ENCODE measurements at regions not wholly inside any gene's neighbourhood (a gene's known extent, or its start where the extent isn't known, plus 50 kb on each side); places are given as distances from the start of the nearest gene placed in this dataset.
A peak's percentile ranks its signal among the peaks of the same experiment; 100 is the strongest.

DNA sequence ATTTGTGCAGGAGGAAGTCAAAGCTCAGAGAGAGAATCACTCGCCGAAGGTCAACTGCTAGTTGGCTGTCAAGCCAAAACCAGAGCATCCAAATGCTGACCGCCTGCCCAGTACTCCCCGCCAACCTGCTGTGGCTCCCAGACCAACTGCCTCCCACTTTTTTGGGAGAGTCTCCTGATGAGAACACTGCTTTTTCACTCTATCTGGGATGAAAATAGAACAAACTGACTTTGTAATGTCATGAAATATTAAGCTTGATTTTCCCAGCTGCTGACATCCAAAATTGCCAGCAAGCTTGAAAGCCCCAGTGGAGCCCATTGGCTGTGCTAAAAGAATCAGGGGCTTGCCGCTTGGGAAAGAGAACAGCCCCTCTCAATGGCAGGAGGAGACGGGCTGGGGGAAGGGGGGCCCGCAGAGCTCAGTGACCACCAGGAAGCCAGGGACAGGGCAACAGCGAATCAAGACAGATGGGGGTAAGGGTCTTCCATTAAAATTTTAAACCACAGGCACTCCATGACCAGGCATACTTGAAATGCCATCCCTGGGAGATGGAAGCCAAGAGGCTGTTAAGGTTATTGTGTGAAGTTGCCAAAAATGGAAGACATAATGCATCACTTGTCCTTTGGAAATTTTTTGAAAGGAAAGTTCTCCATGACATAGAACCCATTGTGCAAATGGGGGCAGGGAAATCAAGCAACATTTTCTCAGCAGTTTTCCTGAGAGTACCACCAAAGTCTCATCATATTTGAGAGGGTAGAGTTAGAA, 125.7 kb upstream of the CDH5 start:
- DNase-seq, result no peak

DNA sequence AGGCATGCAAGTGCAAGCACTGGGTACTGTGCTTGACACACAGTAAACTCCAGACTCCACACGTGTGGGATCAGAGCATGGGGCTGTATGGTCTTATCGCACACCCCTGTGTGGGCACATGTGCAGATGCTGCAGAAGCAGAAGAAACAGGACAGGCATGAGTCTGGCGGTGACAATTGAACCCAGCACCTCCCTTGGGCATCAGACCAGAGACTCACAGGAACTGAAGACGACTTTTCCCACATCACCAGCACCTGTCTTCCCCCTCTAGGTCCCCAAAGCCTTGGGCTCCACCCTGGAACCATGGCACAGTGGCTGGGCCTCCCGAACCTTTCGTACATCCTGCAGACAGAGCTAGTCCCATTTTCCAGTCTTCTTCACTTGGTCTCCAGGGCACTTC, 126.4 kb upstream of the CDH5 start:
- DNase-seq, result no peak

DNA sequence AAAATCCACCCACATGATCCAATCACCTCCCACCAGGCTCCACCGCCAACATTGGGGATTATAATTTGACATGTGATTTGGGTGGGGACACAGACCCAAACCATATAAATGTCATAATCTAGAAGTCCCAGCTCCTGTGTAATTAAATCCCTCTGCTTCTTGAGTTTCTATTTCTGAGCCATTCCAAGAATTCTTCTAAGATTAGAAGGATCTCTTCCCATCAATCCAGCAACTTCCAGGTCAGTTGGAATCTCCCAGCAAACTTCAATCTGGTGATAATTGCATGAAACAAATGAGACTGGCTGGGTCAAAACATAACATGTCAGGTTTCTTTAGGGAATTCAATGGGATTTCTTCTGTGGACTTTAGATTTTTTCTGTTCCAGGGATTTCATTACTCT, 127.8 kb upstream of the CDH5 start:
- DNase-seq, result no peak

DNA sequence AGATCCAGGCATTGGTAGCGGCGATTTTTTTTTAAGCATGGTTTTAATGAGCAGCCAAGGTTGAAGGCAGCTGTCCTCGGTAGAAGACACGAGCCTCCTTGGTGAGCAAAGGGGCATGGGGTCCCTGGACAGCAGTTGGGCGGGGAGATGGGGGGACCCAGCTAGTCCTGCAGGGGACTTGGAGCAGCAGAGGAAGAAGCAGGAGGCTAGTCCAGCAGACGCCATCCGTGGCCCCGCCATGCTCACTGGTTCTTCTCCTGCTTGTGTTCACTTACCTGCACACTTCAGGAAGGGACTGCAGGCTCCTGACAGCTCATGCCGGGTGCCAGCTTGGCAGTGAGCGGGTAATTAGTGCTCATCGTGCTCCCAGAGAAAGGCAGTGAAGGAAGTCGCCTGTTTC, 130.2 kb upstream of the CDH5 start:
- DNase-seq, result peak; percentile 3

DNA sequence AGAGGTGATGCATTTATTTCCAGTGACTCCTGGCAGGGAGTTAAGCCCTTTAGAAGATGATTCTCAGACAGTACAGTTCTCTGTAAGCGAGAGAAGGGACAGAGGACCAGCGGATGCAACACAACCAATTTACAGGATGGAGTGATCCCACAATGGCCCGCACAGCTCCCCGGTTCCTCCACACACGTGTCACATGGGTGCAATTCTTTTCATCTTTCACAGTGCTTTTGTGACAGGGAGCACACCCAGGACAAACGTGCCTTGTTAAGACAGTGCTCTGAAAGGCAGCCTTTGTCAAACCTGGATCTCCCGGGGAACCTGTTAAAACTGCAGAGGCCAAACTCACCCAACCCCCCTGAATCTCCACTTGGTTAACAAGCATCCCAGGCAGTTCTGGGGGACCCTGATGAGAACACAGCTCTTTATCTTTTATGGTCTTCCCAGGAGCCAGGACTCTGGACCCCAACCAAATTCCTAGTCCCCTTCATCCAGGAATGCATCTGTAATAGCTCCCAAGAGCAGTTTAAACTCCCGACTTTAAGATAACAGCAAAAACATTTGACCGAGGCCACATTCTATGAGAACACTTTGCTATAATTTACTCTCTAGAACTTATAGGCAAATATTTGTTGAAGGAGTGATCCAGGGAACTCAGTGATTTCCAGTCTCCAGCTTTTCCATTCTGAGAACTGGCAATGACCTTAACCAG, 134.9 kb upstream of the CDH5 start:
- peak; percentile 19 for DNase-seq

DNA sequence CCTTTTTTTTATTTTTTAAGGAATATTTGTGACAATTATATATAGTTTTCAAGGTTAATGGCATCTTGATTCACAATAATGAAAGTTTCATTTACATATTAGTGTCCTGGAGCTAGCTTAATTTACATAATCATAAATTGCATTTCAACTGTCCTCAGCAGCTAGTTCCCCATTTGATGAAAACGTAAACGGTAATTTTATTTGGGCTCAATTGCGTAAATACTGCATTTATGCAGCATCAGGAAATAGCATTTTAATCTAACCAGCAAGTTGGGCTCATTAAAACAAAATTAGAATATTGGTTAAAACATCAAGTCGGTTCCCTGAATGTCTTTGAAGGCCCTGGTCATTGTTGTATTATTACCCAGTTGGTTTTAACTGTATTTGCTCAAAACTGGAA, 136.8 kb upstream of the CDH5 start:
- no peak for DNase-seq

DNA sequence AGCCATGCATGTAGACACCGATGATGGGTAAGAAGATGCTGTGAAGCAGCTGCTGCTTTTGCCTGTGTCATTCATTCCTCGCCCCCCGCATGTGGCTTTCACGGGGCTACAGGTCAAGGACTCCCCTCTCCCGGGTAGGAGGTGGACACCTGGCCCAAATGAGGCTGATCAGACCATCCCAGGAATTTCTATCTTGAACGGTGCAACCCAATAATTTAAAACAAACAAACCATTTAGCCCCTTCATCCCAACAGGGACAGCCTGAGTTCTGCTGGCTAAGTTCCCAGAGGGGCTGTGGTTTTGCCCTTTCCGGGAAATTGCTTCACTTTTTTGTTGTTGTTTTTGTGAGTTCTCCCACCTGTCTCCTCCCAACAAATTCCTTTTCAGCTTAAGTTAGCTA, 137.7 kb upstream of the CDH5 start:
- DNase-seq, result peak; percentile 37

DNA sequence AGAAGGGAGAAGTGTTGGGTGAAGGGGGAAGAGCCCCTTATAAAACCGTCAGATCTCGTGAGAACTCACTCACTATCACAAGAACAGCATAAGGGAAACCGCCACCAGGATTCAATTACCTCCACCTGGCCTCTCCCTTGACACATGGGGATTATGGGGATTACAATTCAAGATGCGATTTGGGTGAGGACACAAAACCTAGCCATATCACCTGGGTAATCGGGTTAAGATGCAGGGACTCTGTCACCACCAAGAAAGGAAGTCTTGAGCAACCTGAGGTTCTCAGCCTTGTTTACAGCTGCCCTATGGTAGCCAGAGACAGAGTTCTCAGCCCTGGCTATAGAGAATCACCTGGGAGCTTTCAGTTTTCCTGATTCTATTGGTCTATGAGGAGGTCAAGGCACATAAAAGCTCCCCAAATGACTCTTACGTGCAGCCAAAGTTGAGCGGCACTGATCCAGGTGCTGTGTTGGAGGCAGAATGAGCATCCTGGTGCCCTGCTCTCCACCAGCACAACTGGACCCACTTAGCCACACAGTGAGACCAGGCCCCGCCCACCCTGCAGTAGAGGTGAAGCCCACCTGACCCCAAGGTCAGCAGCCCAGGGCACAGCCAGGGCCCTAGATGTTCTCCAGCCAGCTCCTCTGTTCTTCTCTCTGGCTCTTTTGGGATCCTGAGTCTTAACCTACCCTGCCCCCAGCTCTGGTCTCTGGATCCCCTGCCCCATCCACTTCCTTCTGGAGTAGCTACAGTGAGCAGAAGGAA, 138.5 kb upstream of the CDH5 start:
- DNase-seq, result peak; percentile 14

DNA sequence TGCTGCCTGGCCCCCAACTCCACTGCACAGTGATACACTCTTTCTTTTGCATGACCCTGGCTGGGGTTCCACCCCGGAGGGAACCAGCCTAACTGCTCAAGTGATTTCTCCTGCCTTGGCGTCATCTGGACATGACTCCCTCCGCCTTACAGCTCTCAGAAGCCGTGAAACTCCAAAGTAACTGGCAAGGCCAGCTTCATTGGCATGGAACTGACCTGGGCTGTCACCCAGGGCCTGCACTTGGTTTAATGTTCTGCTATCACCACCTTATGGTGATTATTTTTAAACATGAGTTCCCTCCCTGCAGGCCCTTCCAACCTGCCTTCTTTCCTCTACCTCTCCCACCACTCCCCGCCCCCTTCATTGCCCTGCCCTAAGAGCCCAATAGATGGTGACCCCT, 139.7 kb upstream of the CDH5 start:
- no peak for DNase-seq

DNA sequence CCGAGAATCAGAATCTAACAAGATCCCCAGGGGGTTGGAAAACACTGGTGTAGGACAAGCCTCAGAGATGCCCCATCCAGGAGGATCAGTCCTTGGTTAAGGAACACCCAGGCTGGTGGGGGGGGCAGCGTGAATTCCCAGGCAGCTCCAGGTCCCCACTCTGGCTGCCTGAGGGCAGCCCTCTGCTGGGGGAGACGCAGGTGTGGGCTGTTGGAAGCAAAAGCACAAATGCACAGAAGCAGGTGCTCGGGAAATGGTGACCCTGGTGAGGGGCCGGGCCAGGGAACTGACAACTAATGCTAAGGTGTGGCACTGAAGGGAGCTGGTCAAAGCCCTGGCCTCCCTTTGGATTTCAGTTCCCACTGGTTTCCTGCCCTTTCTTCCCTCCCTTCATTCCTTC, 140.8 kb upstream of the CDH5 start:
- DNase-seq, result no peak

DNA sequence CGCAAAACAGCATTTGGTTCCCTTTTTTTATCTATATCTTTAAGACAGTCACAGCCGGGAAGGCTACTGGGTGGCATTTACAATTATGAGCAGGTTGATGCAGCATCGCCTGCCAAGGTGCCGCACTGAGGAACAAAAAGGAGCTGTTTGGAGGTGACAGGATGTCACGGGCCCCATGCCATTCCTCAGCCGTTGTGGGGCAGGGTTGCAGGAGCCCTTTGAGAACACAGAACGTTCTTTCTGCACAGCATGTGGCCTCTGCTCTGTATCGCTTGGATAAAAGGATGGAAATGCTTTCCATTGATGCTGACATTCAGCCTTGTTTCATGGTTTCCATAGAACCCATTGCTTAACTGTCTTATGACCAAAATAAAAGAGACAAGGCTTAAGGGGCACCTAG, 141.9 kb upstream of the CDH5 start:
- DNase-seq, result peak; percentile 14

DNA sequence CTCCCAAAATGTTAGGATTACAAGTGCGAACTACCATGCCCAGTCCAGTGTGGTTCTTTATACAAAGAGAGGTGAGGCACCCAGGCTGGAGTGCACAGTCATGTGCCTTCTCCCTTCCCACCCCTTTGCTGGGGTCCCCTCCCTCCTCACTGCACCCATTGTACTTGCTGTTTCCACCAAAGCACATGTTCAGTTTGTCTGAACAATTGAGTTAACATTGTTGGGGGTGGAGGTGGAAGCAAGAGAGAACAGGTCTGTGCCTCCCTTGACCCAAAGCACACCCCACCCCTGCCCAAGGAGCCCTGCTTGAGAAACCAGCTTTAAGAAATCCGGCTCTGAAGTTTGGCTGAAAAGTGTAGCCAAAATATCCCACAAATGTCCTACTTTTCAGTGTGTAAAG, 142.3 kb upstream of the CDH5 start:
- DNase-seq, result peak; percentile 12

DNA sequence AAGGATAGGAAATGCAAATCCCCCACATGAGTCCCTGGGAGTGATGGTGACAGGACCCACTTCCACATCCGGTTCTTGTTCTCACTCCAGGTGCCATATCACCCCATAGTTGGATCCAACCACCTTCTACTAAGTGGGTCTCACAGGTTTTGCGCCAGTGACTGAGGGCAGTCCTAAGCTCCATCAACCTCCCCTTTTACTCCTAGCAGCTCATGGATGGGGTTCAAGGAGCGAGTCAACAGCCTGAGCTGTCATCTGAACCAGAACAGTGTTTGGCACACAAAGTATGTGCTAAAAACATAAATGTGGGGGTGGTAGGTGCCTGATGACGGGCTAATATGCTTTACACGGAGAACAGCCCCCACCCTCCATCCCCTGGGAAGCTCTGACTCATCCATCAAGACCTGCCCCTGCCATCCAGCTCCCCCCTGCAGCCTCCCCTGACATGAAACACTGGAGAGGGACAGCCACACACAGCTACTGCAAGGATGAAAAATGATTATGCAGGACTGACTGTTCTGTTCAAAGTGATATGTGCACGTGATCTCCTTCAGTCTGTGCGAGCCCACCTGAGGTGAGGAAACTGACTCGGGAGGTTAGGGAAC, 143.2 kb upstream of the CDH5 start:
- DNase-seq, result peak; percentile 16

DNA sequence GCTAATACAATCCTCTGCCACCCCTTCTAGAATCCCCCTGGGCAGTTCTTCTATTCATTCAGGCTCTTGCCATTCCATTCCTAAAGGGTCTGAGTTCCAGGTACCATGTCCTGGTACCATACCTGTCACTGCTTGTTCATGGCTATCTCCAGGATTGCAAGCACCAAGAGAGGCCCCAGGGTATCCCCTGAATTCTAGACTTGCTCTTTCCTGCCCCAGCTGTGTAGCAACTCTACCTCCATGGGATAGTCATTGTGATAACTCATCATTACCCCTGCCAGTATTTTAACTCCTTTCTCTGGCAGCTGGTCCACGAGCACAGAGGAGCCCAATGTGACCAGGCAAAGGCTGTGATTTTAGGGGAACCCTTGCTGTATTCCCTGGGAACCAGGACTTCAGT, 143.7 kb upstream of the CDH5 start:
- DNase-seq, result peak; percentile 3

DNA sequence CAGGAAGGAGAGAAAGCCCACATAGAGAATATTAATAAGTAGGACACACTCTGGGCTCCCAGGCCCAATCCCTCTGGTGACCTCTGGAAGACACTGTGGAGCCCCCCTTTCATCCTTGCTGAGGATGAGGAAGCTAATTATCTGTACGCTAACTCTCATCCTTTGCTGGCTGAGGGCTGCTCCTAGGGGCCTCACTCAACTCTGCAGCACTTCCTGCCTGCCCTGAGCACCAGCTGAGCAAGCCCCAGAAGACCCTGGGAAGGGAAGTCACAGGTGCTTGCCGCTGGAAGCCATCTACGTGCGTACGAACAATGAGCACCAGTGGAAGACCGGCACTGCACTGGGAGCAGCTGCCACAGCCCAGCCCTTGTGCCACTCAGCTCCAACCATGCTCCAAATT, 145.8 kb upstream of the CDH5 start:
- DNase-seq, result peak; percentile 72

DNA sequence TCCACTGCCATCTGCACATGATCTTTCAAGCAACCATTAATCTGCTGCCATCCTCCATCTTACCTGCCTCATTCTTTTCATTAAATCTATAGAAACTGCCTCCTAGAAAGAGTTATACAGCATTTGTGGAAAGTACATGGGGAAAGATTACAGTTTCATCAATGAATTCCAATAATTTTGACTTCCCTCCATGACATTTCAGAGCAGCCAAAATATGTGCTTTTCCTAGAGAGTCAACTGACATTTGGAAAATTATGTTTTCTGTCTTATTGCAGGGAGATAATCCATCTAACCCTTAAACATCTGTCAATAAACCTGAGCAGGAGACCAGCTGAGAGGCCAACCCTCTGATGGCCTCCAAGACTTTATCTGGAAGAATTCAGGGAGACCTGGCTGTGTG, 147.0 kb upstream of the CDH5 start:
- no peak for DNase-seq

DNA sequence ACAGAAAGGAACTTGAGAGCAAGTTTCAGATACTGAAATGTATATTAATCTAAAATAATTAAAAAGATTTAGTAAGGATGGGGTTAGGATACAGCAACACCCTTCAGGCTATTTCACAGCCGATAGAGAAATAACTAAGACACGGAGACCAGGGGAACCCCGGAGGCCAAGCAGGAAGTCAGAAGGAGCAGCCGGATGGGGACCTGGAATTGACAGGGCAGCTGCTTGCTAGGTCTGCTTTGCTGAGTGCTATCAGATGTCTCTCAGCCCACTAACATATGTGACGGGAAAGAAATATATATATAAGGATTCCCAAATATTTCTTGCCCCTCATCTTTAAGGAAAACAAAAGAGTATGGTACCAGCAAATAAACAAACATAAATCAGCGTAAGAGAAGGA, 154.1 kb upstream of the CDH5 start:
- DNase-seq, result no peak

DNA sequence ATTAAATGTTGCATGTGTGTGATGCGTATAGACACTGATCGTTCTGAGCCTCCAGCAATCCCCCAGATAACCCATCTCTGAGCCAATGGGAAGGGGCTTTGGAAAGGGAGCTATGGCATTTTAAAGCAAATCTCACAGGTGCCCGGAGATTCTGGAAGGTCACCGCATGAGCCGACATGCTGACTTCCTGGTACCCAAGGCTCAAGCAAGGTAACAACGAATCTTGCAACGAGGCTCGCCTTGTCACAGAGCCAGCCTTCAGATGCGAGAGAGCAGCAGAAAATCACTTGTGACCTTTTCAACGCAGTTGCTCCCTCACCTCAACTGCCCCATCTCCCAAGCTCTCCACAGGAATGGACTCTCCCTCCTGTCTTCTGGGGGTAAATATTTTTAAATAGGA, 154.8 kb upstream of the CDH5 start:
- no peak for DNase-seq

DNA sequence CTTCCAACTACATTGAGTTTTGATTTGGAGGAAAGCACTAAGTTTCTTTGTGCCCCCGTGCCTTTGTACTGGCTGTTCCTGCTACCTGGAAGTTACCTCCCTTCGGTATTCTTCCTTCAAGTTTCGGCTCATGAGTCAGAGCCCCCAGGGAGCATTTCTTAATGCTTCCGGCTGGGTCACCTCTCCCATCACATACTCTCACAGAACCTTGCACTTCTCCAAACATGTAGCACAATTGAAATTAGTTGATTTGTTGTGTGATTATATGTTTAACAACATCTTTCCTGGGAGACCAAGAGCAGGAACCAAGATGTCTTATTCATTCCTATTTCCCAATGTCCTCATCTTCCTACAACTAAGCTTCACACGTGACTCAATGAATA, 158.6 kb upstream of the CDH5 start:
- DNase-seq, result no peak

DNA sequence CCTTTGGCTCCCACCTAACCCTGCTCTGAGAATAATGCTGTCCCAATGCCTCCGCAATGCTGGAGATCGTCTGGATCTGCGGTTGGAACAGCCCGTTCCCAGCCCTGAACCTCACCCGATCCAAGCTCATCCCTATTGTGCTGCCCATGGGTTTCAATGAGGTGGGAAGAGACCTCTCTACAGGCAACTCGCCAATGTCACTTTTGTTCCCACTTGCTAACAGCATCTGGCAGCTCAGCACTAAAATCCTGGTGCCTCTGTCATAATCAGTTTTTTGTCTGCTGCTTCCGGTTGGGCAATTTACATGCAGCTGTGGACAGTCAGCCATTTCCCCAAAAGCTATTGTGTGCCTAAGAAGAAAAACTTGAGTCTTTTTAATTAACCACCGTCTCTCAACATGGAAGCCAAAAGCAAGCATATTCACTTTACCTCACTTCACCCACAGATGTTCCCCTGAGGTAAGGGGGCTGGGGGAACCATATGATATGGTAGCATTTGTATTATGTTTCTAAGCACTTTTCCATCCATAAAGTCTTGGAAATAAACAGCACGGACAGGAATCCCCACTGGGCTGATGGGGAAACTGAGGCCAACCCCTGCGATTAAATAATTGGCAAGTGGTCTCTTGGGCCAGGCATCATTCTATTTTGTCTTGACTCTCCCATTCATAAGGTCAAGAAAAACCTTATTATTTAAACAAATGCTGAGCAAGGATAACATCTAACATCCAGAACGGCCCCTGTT, 159.2 kb upstream of the CDH5 start:
- no peak for DNase-seq

DNA sequence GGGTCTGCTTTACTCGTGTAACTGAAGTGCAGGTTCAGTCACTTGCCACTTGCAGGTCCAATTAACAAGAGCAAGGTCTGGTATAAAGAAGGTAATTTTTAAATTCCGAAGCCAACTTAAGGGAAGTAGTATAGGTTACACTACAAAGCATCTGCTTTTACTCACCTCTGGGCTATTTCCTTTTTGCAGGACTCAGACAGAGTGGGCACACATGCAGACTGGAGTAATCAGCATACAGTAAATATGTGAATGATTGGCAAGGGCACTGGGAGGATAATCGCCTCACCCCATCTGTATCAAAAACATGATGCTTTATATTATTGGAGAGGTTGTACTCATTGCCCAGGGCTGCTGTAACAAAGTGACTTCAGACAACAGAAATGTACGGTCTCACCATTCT, 160.1 kb upstream of the CDH5 start:
- DNase-seq, result no peak

DNA sequence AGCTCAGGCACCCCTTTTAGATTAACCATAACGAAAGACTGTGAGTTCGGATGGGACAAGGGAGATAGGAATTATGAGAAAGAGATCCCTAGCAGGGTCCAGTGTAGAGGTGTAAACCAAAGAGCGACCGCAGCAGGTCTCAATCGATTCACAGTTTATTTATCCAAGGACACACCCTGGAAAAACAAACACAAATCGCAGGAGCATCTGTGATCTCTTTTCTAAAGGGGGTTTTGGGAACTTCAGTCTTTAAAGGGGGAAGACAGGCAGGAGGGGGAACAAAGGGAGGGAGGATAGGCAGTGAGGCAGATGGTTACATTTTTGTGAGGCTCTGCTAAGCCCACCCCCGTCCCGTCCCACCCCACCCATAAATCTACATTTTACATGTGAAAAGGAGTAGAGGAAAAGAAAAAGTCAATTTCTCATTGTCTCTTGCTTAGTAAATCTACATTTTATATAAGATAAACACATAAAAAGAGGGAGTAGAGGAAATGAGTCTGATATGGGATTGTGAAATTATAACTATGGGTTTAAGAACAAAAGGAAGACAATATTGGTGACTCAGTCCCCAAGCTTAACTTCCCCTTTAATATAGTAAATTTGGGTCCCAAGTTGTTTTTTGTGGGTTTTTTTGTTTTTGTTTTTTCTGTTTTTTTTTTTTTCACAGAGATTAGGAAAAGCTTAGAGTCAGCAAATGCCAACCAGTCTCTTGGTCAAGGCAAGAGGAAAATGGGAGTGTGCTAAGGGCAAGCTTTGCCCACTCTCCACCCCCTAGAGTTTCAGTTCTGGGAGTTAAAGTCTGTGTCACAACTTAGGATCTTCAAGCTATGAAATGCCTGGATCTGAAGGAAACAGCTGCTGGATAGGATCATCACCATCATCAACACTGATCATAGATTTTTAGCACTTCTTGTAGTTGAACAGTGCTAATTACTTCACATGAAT, 160.9 kb upstream of the CDH5 start:
- no peak for DNase-seq
